ENCODE measurements at regions not wholly inside any gene's neighbourhood (a gene's known extent, or its start where the extent isn't known, plus 50 kb on each side); places are given as distances from the start of the nearest gene placed in this dataset.

GRCh38 chr15:77737238-77738037, 104.7 kb upstream of the LINGO1 start:
- H3K36me3 Mint-ChIP-seq (ENCODE audit: insufficient read depth), result no peaks in the 10 kb centered on the region
- H3K9me3 Mint-ChIP-seq, result no peaks in the 10 kb centered on the region
- no peak for DNase-seq
- no peak overlapping the region for H3K4me3 Mint-ChIP-seq
- H3K4me1 Mint-ChIP-seq (ENCODE audit: low read depth), result no peaks in the 10 kb centered on the region
- no peak for ATAC-seq
- H3K27me3 Mint-ChIP-seq (ENCODE audit: low read depth), result peaks cover 3% of the 10 kb centered on the region

GRCh38 chr15:77734306-77734705, 101.6 kb upstream of the LINGO1 start:
- peaks cover 3% of the 10 kb centered on the region for H3K27me3 Mint-ChIP-seq (ENCODE audit: low read depth)
- no peaks in the 10 kb centered on the region for H3K36me3 Mint-ChIP-seq (ENCODE audit: insufficient read depth)
- ATAC-seq, result no peak
- H3K4me1 Mint-ChIP-seq (ENCODE audit: low read depth), result no peaks in the 10 kb centered on the region
- no peaks in the 10 kb centered on the region for H3K9me3 Mint-ChIP-seq
- no peak for DNase-seq
- H3K4me3 Mint-ChIP-seq, result no peak overlapping the region

GRCh38 chr15:77733579-77734300, 101.0 kb upstream of the LINGO1 start:
- peaks cover 3% of the 10 kb centered on the region for H3K27me3 Mint-ChIP-seq (ENCODE audit: low read depth)
- H3K36me3 Mint-ChIP-seq (ENCODE audit: insufficient read depth), result no peaks in the 10 kb centered on the region
- H3K9me3 Mint-ChIP-seq, result no peaks in the 10 kb centered on the region
- no peak overlapping the region for H3K4me3 Mint-ChIP-seq
- H3K4me1 Mint-ChIP-seq (ENCODE audit: low read depth), result no peaks in the 10 kb centered on the region
- DNase-seq (no peak), ATAC-seq (no peak)

- H3K4me1 Mint-ChIP-seq (ENCODE audit: low read depth), result no peaks in the 10 kb centered on the region
Observed at GRCh38 chr15:77732514-77733335, 100.0 kb upstream of the LINGO1 start.

GRCh38 chr15:77731945-77732344, 99.2 kb upstream of the LINGO1 start:
- DNase-seq (no peak), ATAC-seq (no peak)
- H3K27me3 Mint-ChIP-seq (ENCODE audit: low read depth), result no peaks in the 10 kb centered on the region
- H3K36me3 Mint-ChIP-seq (ENCODE audit: insufficient read depth), result no peaks in the 10 kb centered on the region
- no peaks in the 10 kb centered on the region for H3K9me3 Mint-ChIP-seq
- no peaks in the 10 kb centered on the region for H3K4me1 Mint-ChIP-seq (ENCODE audit: low read depth)
- H3K4me3 Mint-ChIP-seq, result no peak overlapping the region

More at GRCh38 chr15:77732514-77733335, 100.0 kb upstream of the LINGO1 start:
- Mint-ChIP-seq H3K4me3 (no peak overlapping the region), H3K9me3 (no peaks in the 10 kb centered on the region), H3K27me3 (ENCODE audit: low read depth) (no peaks in the 10 kb centered on the region), H3K36me3 (ENCODE audit: insufficient read depth) (no peaks in the 10 kb centered on the region)
- ATAC-seq (no peak), DNase-seq (no peak)

- no peaks in the 10 kb centered on the region for H3K36me3 Mint-ChIP-seq (ENCODE audit: insufficient read depth)
- no peak for DNase-seq
- H3K4me3 Mint-ChIP-seq, result no peak overlapping the region
- no peak for ATAC-seq
- H3K9me3 Mint-ChIP-seq, result no peaks in the 10 kb centered on the region
- H3K4me1 Mint-ChIP-seq (ENCODE audit: low read depth), result no peaks in the 10 kb centered on the region
- H3K27me3 Mint-ChIP-seq (ENCODE audit: low read depth), result no peaks in the 10 kb centered on the region
Observed at GRCh38 chr15:77731067-77731466, 98.4 kb upstream of the LINGO1 start.

GRCh38 chr15:77727635-77728304, 95.1 kb upstream of the LINGO1 start:
- ATAC-seq, result no peak
- Mint-ChIP-seq H3K9me3 (no peaks in the 10 kb centered on the region), H3K4me3 (no peak overlapping the region), H3K27me3 (ENCODE audit: low read depth) (no peaks in the 10 kb centered on the region), H3K36me3 (ENCODE audit: insufficient read depth) (no peaks in the 10 kb centered on the region), H3K4me1 (ENCODE audit: low read depth) (no peaks in the 10 kb centered on the region)
- DNase-seq, result no peak

- H3K9me3 Mint-ChIP-seq, result no peaks in the 10 kb centered on the region
- ATAC-seq (no peak), DNase-seq (no peak)
- H3K27me3 Mint-ChIP-seq (ENCODE audit: low read depth), result peaks cover 5% of the 10 kb centered on the region
- H3K4me3 Mint-ChIP-seq, result no peak overlapping the region
- no peaks in the 10 kb centered on the region for H3K4me1 Mint-ChIP-seq (ENCODE audit: low read depth)
- H3K36me3 Mint-ChIP-seq (ENCODE audit: insufficient read depth), result no peaks in the 10 kb centered on the region
Observed at GRCh38 chr15:77724715-77725114, 92.0 kb upstream of the LINGO1 start.

GRCh38 chr15:77723756-77724155, 91.0 kb upstream of the LINGO1 start:
- H3K27me3 Mint-ChIP-seq (ENCODE audit: low read depth), result peaks cover 7% of the 10 kb centered on the region
- H3K4me3 Mint-ChIP-seq, result no peak overlapping the region
- ATAC-seq (no peak), DNase-seq (no peak)
- H3K4me1 Mint-ChIP-seq (ENCODE audit: low read depth), result no peaks in the 10 kb centered on the region
- H3K9me3 Mint-ChIP-seq, result no peaks in the 10 kb centered on the region
- no peaks in the 10 kb centered on the region for H3K36me3 Mint-ChIP-seq (ENCODE audit: insufficient read depth)

GRCh38 chr15:77722759-77723460, 90.2 kb upstream of the LINGO1 start:
- no peak overlapping the region for H3K4me3 Mint-ChIP-seq
- H3K9me3 Mint-ChIP-seq, result no peaks in the 10 kb centered on the region
- DNase-seq (no peak), ATAC-seq (no peak)
- H3K36me3 Mint-ChIP-seq (ENCODE audit: insufficient read depth), result no peaks in the 10 kb centered on the region
- no peaks in the 10 kb centered on the region for H3K4me1 Mint-ChIP-seq (ENCODE audit: low read depth)
- H3K27me3 Mint-ChIP-seq (ENCODE audit: low read depth), result peaks cover 7% of the 10 kb centered on the region

- Mint-ChIP-seq H3K36me3 (ENCODE audit: insufficient read depth) (no peaks in the 10 kb centered on the region), H3K27me3 (ENCODE audit: low read depth) (peaks cover 7% of the 10 kb centered on the region), H3K9me3 (no peaks in the 10 kb centered on the region), H3K4me1 (ENCODE audit: low read depth) (no peaks in the 10 kb centered on the region), H3K4me3 (no peak overlapping the region)
- ATAC-seq (no peak), DNase-seq (no peak)
Observed at GRCh38 chr15:77721963-77722362, 89.3 kb upstream of the LINGO1 start.

- Mint-ChIP-seq H3K36me3 (ENCODE audit: insufficient read depth) (no peaks in the 10 kb centered on the region), H3K27me3 (ENCODE audit: low read depth) (peaks cover 17% of the 10 kb centered on the region), H3K4me3 (no peak overlapping the region), H3K4me1 (ENCODE audit: low read depth) (no peaks in the 10 kb centered on the region), H3K9me3 (no peaks in the 10 kb centered on the region)
- no peak for ATAC-seq
- DNase-seq, result no peak
Observed at GRCh38 chr15:77720655-77721054, 87.9 kb upstream of the LINGO1 start.

- ATAC-seq (no peak), DNase-seq (no peak)
- H3K9me3 Mint-ChIP-seq, result no peaks in the 10 kb centered on the region
- H3K4me3 Mint-ChIP-seq, result no peak overlapping the region
- H3K36me3 Mint-ChIP-seq (ENCODE audit: insufficient read depth), result no peaks in the 10 kb centered on the region
- H3K4me1 Mint-ChIP-seq (ENCODE audit: low read depth), result no peaks in the 10 kb centered on the region
- H3K27me3 Mint-ChIP-seq (ENCODE audit: low read depth), result peaks cover 22% of the 10 kb centered on the region
Observed at GRCh38 chr15:77720173-77720572, 87.5 kb upstream of the LINGO1 start.
